ENCODE measurements at regions not wholly inside any gene's neighbourhood (a gene's known extent, or its start where the extent isn't known, plus 50 kb on each side); places are given as distances from the start of the nearest gene placed in this dataset.

DNA sequence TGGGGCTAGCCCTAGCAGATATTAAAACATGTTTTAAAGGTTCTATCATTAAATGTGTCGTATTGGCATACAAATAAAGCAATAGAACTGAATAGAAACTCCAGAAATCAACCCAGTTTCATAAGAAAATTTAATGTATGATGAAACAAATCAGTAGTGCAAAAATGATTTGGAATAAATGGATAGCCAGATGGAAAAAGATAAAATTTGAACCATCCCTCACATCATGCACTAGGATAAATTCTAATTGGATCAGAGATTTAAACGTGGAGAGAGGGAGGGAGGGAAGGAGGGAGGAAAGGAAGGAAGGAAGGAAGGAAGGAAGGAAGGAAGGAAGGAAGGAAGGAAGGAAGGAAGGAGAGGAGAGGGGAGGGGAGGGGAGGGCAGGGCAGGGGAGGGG lies 235.3 kb downstream of the SEC61B start:
- no peaks in the 10 kb centered on the region for H3K36me3 ChIP-seq
- H3K9me3 ChIP-seq, result no peaks in the 10 kb centered on the region
- TF ChIP-seq, protein P1, sequence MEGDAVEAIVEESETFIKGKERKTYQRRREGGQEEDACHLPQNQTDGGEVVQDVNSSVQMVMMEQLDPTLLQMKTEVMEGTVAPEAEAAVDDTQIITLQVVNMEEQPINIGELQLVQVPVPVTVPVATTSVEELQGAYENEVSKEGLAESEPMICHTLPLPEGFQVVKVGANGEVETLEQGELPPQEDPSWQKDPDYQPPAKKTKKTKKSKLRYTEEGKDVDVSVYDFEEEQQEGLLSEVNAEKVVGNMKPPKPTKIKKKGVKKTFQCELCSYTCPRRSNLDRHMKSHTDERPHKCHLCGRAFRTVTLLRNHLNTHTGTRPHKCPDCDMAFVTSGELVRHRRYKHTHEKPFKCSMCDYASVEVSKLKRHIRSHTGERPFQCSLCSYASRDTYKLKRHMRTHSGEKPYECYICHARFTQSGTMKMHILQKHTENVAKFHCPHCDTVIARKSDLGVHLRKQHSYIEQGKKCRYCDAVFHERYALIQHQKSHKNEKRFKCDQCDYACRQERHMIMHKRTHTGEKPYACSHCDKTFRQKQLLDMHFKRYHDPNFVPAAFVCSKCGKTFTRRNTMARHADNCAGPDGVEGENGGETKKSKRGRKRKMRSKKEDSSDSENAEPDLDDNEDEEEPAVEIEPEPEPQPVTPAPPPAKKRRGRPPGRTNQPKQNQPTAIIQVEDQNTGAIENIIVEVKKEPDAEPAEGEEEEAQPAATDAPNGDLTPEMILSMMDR (IDR thresholded peaks at IDR 0.05), result no peak
- no peak for TF ChIP-seq POLR2A (IDR thresholded peaks at IDR 0.05)
- no peaks in the 10 kb centered on the region for H3K27me3 ChIP-seq
- WGBS, 2 donors, result 62 to 87% methylated on average over 2 of the region's 2 CpGs
- intact Hi-C loops (cut with DNase I), result no loop called here
- H3K4me1 ChIP-seq, result no peaks in the 10 kb centered on the region
- no peak for DNase-seq
- H3K4me3 ChIP-seq (replicated peaks in 1 of 3), result no peak overlapping the region
- no peak overlapping the region for H3K27ac ChIP-seq

- Histone ChIP-seq H3K36me3 (no peaks in the 10 kb centered on the region), H3K9me3 (no peaks in the 10 kb centered on the region), H3K27ac (no peak overlapping the region), H3K27me3 (no peaks in the 10 kb centered on the region), H3K4me1 (no peaks in the 10 kb centered on the region), H3K4me3 (replicated peaks in 1 of 3) (no peak overlapping the region)
- 92 to 100% methylated on average over 1 of the region's 1 CpG for WGBS, 2 donors
- intact Hi-C loops (cut with DNase I), result no loop called here
- TF ChIP-seq, protein P1 (IDR thresholded peaks at IDR 0.05), result no peak
- TF ChIP-seq POLR2A (IDR thresholded peaks at IDR 0.05), result no peak
- no peak for DNase-seq
Observed at GRCh38 chr9:99457981-99458380, 235.9 kb downstream of the SEC61B start.

- WGBS, 2 donors, result 92 to 94% methylated on average over 9 of the region's 9 CpGs
- Histone ChIP-seq H3K27me3 (no peaks in the 10 kb centered on the region), H3K4me3 (replicated peaks in 1 of 3) (no peak overlapping the region), H3K36me3 (no peaks in the 10 kb centered on the region), H3K27ac (no peak overlapping the region), H3K4me1 (no peaks in the 10 kb centered on the region), H3K9me3 (no peaks in the 10 kb centered on the region)
- intact Hi-C loops (cut with DNase I), result no loop called here
- TF ChIP-seq, protein P1 (IDR thresholded peaks at IDR 0.05), result no peak
- no peak for TF ChIP-seq POLR2A (IDR thresholded peaks at IDR 0.05)
- no peak for DNase-seq
Observed at GRCh38 chr9:99459919-99460318, 237.8 kb downstream of the SEC61B start.

DNA sequence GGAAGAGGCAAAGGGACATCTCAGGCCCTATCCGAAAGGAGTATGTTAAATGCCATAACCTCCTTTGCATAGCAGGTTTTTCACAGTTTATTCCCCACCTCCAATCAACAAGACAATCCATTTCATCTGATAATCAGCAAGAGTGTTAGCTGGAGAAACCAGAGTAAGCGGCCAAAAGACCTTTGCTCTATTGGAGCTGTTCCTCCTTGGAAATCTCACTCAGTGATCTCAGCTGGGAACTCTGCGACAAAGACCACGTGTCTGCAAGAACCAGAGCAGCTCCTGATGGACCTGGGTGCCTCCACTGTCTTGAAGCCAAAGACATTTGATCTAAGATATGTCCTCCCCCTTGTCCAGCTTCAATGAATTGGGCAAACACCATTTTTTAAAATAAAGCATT lies 241.0 kb downstream of the SEC61B start:
- no peak for TF ChIP-seq POLR2A (IDR thresholded peaks at IDR 0.05)
- TF ChIP-seq, protein P1 (IDR thresholded peaks at IDR 0.05), result no peak
- DNase-seq, result no peak
- no peak overlapping the region for H3K27ac ChIP-seq
- no peaks in the 10 kb centered on the region for H3K4me1 ChIP-seq
- WGBS, 2 donors, result 81 to 84% methylated on average over 4 of the region's 4 CpGs
- no peaks in the 10 kb centered on the region for H3K27me3 ChIP-seq
- no peaks in the 10 kb centered on the region for H3K36me3 ChIP-seq
- H3K4me3 ChIP-seq (replicated peaks in 1 of 3), result no peak overlapping the region
- intact Hi-C loops (cut with DNase I), result no loop called here
- H3K9me3 ChIP-seq, result no peaks in the 10 kb centered on the region

DNA sequence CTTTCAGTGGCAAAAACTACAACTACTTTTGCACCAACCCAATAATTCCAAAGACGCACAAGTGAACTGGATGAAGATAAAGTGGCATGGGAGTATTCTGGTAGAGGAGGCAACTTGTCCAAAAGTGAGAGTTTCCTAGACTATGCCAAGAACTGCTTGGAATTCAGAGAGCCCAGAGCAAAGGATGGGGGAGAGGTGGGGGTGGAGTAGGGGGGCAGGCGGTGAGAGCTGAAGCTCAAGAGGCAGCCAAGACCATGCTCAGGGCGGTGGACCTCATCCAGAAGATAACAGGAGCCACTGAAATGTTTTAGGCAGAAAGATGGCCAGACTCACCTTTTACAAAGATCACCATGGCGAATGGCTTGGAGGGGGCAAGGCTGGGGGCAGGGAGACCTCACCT lies 242.5 kb downstream of the SEC61B start:
- no peaks in the 10 kb centered on the region for H3K27me3 ChIP-seq
- H3K27ac ChIP-seq, result no peak overlapping the region
- no peaks in the 10 kb centered on the region for H3K4me1 ChIP-seq
- no peak overlapping the region for H3K4me3 ChIP-seq (replicated peaks in 1 of 3)
- intact Hi-C loops (cut with DNase I), result no loop called here
- DNase-seq, result no peak
- TF ChIP-seq, protein P1 (IDR thresholded peaks at IDR 0.05), result no peak
- no peak for TF ChIP-seq POLR2A (IDR thresholded peaks at IDR 0.05)
- no peaks in the 10 kb centered on the region for H3K9me3 ChIP-seq
- 76 to 86% methylated on average over 4 of the region's 4 CpGs for WGBS, 2 donors
- no peaks in the 10 kb centered on the region for H3K36me3 ChIP-seq

All from thyroid gland (tissue), 4 donors.